Endothelial cell of umbilical vein (primary cell): ENCODE measurements at regions not wholly inside any gene's neighbourhood (a gene's known extent, or its start where the extent isn't known, plus 50 kb on each side); places are given as distances from the start of the nearest gene placed in this dataset.

Experiments used
- BruUV-seq: library from RNA; stranded (reverse); fragments of 400-500 nt; replicated peaks from 2 replicates; lab custom pipeline; 2021; lab: Mats Ljungman, UMichigan
- CTCF ChIA-PET: fragments of 300-600, 350-600 bp; sonication (Branson Sonifier 250); formaldehyde crosslinking; loops from one replicate; lab custom pipeline; 2021; ENCODE audit warnings: antibody characterized with exemption, inconsistent platforms; lab: Charles Lee
- POLR2A ChIA-PET: fragments of 300-600, 350-600 bp; sonication (Branson Sonifier 250); formaldehyde crosslinking; loops from one replicate; lab custom pipeline; 2021; ENCODE audit warnings: antibody characterized with exemption, inconsistent platforms; lab: Charles Lee
- DNase-seq: peaks from one replicate; pipeline ENCODE4 v3.0.0-alpha.2; 2011; ENCODE audit warnings: low read depth, low spot score
- FAIRE-seq: peaks from 2 replicates; lab custom pipeline; 2011; peaks lifted over from hg19 to GRCh38; lab: Jason Lieb, UNC
- H2AFZ ChIP-seq: 2 replicates; pipeline ENCODE4 v1.6.0; 2012; ENCODE audit warnings: low read depth, low read length, control low read depth, inconsistent platforms
- H3K27ac ChIP-seq: 2 replicates; pipeline ENCODE4 v1.5.1; 2011; ENCODE audit warnings: low read depth, mild to moderate bottlenecking, control low read depth, low read length, moderate library complexity; ENCODE audit not compliant: insufficient read depth
- H3K27me3 ChIP-seq, 2 experiments: 2 replicates each; pipeline versions ENCODE4 v1.6.0 to v1.6.1; 2011; ENCODE audit warnings: low read length in 2 of 2, mixed read lengths in 1 of 2; ENCODE audit not compliant: control insufficient read depth in 2 of 2, insufficient read depth in 2 of 2
- H3K36me3 ChIP-seq, 2 experiments: 2 replicates in 1 of 2; 3 replicates in 1 of 2; pipeline ENCODE4 v1.5.1; 2011; ENCODE audit warnings: low read length in 2 of 2, mild to moderate bottlenecking in 1 of 2, moderate library complexity in 1 of 2; ENCODE audit not compliant: control insufficient read depth in 2 of 2, insufficient read depth in 2 of 2; ENCODE audit errors: extremely low read depth in 1 of 2
- H3K4me1 ChIP-seq: 3 replicates; pipeline ENCODE4 v1.5.1; 2011; ENCODE audit warnings: mild to moderate bottlenecking, low read length; ENCODE audit not compliant: control insufficient read depth, insufficient read depth; ENCODE audit errors: extremely low read depth
- H3K4me2 ChIP-seq: 2 replicates; pipeline ENCODE4 v1.6.1; 2011; ENCODE audit warnings: low read length, control low read depth, mixed read lengths; ENCODE audit not compliant: insufficient read depth
- H3K4me3 ChIP-seq, 3 experiments: fragments of 200-600 bp in 1 of 3; sonication (generic), shearing (Covaris generic) in 1 of 3; replicated peaks in 1 of 3; 2 replicates each; pipeline ENCODE4 v1.5.1; 2011 to 2016; ENCODE audit warnings: control low read depth in 3 of 3, low read length in 3 of 3, mild to moderate bottlenecking in 2 of 3, inconsistent platforms in 1 of 3, low read depth in 1 of 3, moderate library complexity in 1 of 3; ENCODE audit not compliant: insufficient read depth in 1 of 3
- H3K79me2 ChIP-seq: 2 replicates; pipeline ENCODE4 v1.6.0; 2012; ENCODE audit warnings: low read length, inconsistent platforms; ENCODE audit not compliant: control insufficient read depth, insufficient read depth
- H3K9ac ChIP-seq: replicated peaks from 2 replicates; pipeline ENCODE3; 2011; ENCODE audit warnings: low read length, control low read depth; ENCODE audit not compliant: insufficient read depth; ENCODE audit errors: extremely low read depth
- H3K9me1 ChIP-seq: replicated peaks from 3 replicates; pipeline ENCODE4 v1.6.0; 2011; ENCODE audit warnings: mild to moderate bottlenecking, low read length; ENCODE audit not compliant: control insufficient read depth, insufficient read depth; ENCODE audit errors: extremely low read depth
- H3K9me3 ChIP-seq: replicated peaks from 2 replicates; pipeline ENCODE4 v1.5.1; 2012; ENCODE audit warnings: low read length, inconsistent platforms; ENCODE audit not compliant: control insufficient read depth, insufficient read depth
- H4K20me1 ChIP-seq: replicated peaks from 2 replicates; pipeline ENCODE3; 2011; ENCODE audit warnings: mild to moderate bottlenecking, low read length; ENCODE audit not compliant: control insufficient read depth, insufficient read depth; ENCODE audit errors: extremely low read depth
- CTCF ChIP-seq, 2 donors: IDR thresholded peaks; 1 replicate in 1 of 2; 2 replicates in 1 of 2; pipeline ENCODE4 v1.5.1; 2011; ENCODE audit warnings: low read length in 2 of 2, mild to moderate bottlenecking in 2 of 2, moderate library complexity in 2 of 2, control low read depth in 1 of 2, inconsistent platforms in 1 of 2, low read depth in 1 of 2; ENCODE audit not compliant: insufficient read depth in 1 of 2; ENCODE audit errors: extremely low read depth in 1 of 2
- EZH2 ChIP-seq: IDR thresholded peaks from 2 replicates; pipeline ENCODE4 v1.6.1; 2012; ENCODE audit warnings: borderline replicate concordance, low read depth, mild to moderate bottlenecking, moderate library complexity, low read length, inconsistent platforms; ENCODE audit not compliant: severe bottlenecking
- FOS ChIP-seq: IDR thresholded peaks from 2 replicates; pipeline ENCODE4 v1.6.1; 2011; ENCODE audit warnings: mild to moderate bottlenecking, low read length, moderate library complexity, borderline replicate concordance; ENCODE audit not compliant: insufficient read depth
- GATA2 ChIP-seq: IDR thresholded peaks from 2 replicates; pipeline ENCODE4 v1.7.0; 2011; ENCODE audit warnings: low read depth, mild to moderate bottlenecking, moderate library complexity, mixed read lengths, low read length; ENCODE audit not compliant: insufficient read length, insufficient read depth
- JUN ChIP-seq: IDR thresholded peaks from 2 replicates; pipeline ENCODE4 v1.6.1; 2011; ENCODE audit warnings: borderline replicate concordance, low read depth; ENCODE audit not compliant: insufficient read length, insufficient read depth
- MAX ChIP-seq: IDR thresholded peaks from 2 replicates; pipeline ENCODE4 v1.6.1; 2011; ENCODE audit not compliant: insufficient read depth, insufficient read length
- MYC ChIP-seq: IDR thresholded peaks from one replicate; pipeline ENCODE4 v1.6.1; 2011; ENCODE audit warnings: mild to moderate bottlenecking, low read depth, low read length
- POLR2A ChIP-seq: IDR thresholded peaks from 2 replicates; pipeline ENCODE4 v1.6.1; 2012; ENCODE audit warnings: low read depth, mild to moderate bottlenecking, control low read depth, low read length
- POLR2AphosphoS5 ChIP-seq: IDR thresholded peaks from 2 replicates; pipeline ENCODE4 v1.6.1; 2012; ENCODE audit warnings: low read depth, mild to moderate bottlenecking, control low read depth, low read length, moderate library complexity; ENCODE audit not compliant: insufficient read depth
- dilution Hi-C: fragments of 300-500 bp; cut with MboI; formaldehyde crosslinking; loops from one replicate; pipeline ENCODE4 v1.15.0; 2019; ENCODE audit warnings: low sequenced_read_pairs; ENCODE audit not compliant: extremely low pct_ligation_motif_present
- intact Hi-C: fragments of 100-400 bp; cut with micrococcal nuclease; formaldehyde crosslinking; loops from one replicate; pipeline ENCODE4 v1.10.0; 2022

- TF ChIP-seq CTCF (IDR thresholded peaks at IDR 0.05; ENCODE audit: extremely low read depth in 1 of 2, insufficient read depth in 1 of 2, low read depth in 1 of 2, low read length in 2 of 2), result no peak
- TF ChIP-seq JUN, result no peak
- TF ChIP-seq FOS, result no peak
- TF ChIP-seq MAX, result no peak
- no peak for TF ChIP-seq POLR2A
- no peak for TF ChIP-seq EZH2
- TF ChIP-seq MYC, result no peak
- no peak for TF ChIP-seq POLR2AphosphoS5
- TF ChIP-seq GATA2, result no peak
- BruUV-seq, result no TSS peak
- CTCF ChIA-PET, result no interaction called here
These were observed 948.7 kb downstream of the PCDH18 start for GRCh38 chr4:136583567-136583966.

More at GRCh38 chr4:136583567-136583966, 948.7 kb downstream of the PCDH18 start:
- no peaks in the 10 kb centered on the region for H4K20me1 ChIP-seq
- no peaks in the 10 kb centered on the region for H3K9me1 ChIP-seq
- H3K79me2 ChIP-seq, result no peaks in the 10 kb centered on the region
- dilution Hi-C loops (no loop called here), intact Hi-C loops (no loop called here)
- no peaks in the 10 kb centered on the region for H3K36me3 ChIP-seq
- no peaks in the 10 kb centered on the region for H3K9me3 ChIP-seq
- no peak overlapping the region for H2AFZ ChIP-seq
- H3K27me3 ChIP-seq, result no peaks in the 10 kb centered on the region
- H3K4me2 ChIP-seq, result no peak overlapping the region
- no peak overlapping the region for H3K9ac ChIP-seq
- POLR2A ChIA-PET, result no interaction called here
- no peak overlapping the region for H3K4me3 ChIP-seq
- H3K27ac ChIP-seq, result no peak overlapping the region
- no peaks in the 10 kb centered on the region for H3K4me1 ChIP-seq
- no peak for DNase-seq
- no peak for FAIRE-seq
